ENCODE measurements at regions not wholly inside any gene's neighbourhood (a gene's known extent, or its start where the extent isn't known, plus 50 kb on each side); places are given as distances from the start of the nearest gene placed in this dataset.

DNA sequence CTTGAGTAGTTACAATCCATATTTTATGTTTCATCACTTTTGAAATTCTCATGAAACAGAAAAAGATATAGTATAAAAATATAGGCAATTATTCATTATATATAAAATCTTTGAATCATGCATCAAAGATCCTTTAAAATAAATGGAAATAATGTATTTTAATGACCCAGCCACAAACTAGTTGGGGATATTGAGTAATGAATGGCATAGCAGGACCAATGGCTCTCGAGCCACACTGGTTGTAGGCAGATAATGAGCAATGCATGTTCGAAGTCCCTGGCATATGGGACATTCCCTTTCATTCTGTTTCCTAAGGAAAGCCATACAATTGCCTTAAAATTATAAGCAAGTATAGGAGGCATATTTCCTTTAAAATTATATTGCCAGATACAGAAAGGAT is 107.4 kb upstream of the IL12A start:
- no peak for TF ChIP-seq EZH2 (optimal IDR thresholded peaks at IDR 0.05; ENCODE audit: low read depth, low read length)
- TF ChIP-seq, protein P1, sequence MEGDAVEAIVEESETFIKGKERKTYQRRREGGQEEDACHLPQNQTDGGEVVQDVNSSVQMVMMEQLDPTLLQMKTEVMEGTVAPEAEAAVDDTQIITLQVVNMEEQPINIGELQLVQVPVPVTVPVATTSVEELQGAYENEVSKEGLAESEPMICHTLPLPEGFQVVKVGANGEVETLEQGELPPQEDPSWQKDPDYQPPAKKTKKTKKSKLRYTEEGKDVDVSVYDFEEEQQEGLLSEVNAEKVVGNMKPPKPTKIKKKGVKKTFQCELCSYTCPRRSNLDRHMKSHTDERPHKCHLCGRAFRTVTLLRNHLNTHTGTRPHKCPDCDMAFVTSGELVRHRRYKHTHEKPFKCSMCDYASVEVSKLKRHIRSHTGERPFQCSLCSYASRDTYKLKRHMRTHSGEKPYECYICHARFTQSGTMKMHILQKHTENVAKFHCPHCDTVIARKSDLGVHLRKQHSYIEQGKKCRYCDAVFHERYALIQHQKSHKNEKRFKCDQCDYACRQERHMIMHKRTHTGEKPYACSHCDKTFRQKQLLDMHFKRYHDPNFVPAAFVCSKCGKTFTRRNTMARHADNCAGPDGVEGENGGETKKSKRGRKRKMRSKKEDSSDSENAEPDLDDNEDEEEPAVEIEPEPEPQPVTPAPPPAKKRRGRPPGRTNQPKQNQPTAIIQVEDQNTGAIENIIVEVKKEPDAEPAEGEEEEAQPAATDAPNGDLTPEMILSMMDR (IDR thresholded peaks at IDR 0.05; ENCODE audit: low read length): no peak
- TF ChIP-seq EZH2phosphoT487 (IDR thresholded peaks at IDR 0.05; ENCODE audit: low read length): no peak
- Histone ChIP-seq H3K9me2 (replicated peaks; ENCODE audit: insufficient read depth, low read length) (no peaks in the 10 kb centered on the region), H2AFZ (ENCODE audit: low read length) (no peak overlapping the region), H3K9me3 (replicated peaks; ENCODE audit: insufficient read depth, low read length) (no peaks in the 10 kb centered on the region), H4K20me1 (ENCODE audit: insufficient read depth, low read length) (no peaks in the 10 kb centered on the region), H3K4me1 (ENCODE audit: low read length) (no peaks in the 10 kb centered on the region), H3K9ac (ENCODE audit: low read length) (no peak overlapping the region), H3K27me3 (replicated peaks; ENCODE audit: insufficient read depth, low read length) (no peaks in the 10 kb centered on the region), H3K36me3 (replicated peaks; ENCODE audit: insufficient read depth, low read length) (no peaks in the 10 kb centered on the region), H3K4me2 (ENCODE audit: low read depth, low read length) (no peak overlapping the region), H3K27ac (ENCODE audit: low read length) (no peak overlapping the region), H3K79me2 (ENCODE audit: low read length) (no peaks in the 10 kb centered on the region), H3K4me3 (ENCODE audit: low read length) (no peak overlapping the region), H3F3A (ENCODE audit: insufficient read depth, low read length) (no peaks in the 10 kb centered on the region)
- no peak for DNase-seq

DNA sequence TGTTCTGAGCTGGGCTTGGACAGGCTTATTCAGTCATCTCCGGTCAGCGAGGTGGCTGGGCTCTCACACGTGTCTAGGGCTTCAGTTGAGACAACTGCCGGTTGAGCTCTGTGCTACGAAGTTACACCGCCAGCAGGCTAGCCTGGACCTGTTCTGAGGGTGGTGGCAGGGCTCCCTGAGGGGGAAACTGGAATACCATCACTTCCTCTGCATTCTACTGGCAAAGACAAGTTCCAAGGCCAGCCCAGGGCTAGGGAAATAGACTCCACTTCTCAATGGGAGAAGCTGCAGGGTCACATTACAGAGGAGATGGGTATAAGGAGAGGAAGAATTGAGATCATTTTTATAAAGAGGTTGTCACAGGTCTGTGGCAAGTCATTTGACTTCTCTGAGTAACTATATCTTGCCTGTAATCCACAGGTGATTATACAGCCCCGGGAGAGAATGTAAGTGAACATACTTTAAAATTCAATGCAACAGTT is 106.8 kb upstream of the IL12A start:
- H3K4me1 ChIP-seq (ENCODE audit: low read length): no peaks in the 10 kb centered on the region
- H3K9me2 ChIP-seq (replicated peaks; ENCODE audit: insufficient read depth, low read length): no peaks in the 10 kb centered on the region
- H3K4me2 ChIP-seq (ENCODE audit: low read depth, low read length): no peak overlapping the region
- H3K79me2 ChIP-seq (ENCODE audit: low read length): no peaks in the 10 kb centered on the region
- no peaks in the 10 kb centered on the region for H4K20me1 ChIP-seq (ENCODE audit: insufficient read depth, low read length)
- H3F3A ChIP-seq (ENCODE audit: insufficient read depth, low read length): no peaks in the 10 kb centered on the region
- no peaks in the 10 kb centered on the region for H3K9me3 ChIP-seq (replicated peaks; ENCODE audit: insufficient read depth, low read length)
- H3K4me3 ChIP-seq (ENCODE audit: low read length): no peak overlapping the region
- no peak for DNase-seq
- no peak overlapping the region for H3K9ac ChIP-seq (ENCODE audit: low read length)
- TF ChIP-seq, protein P1 (IDR thresholded peaks at IDR 0.05; ENCODE audit: low read length): no peak
- H3K36me3 ChIP-seq (replicated peaks; ENCODE audit: insufficient read depth, low read length): no peaks in the 10 kb centered on the region
- H2AFZ ChIP-seq (ENCODE audit: low read length): no peak overlapping the region
- H3K27ac ChIP-seq (ENCODE audit: low read length): no peak overlapping the region
- H3K27me3 ChIP-seq (replicated peaks; ENCODE audit: insufficient read depth, low read length): no peaks in the 10 kb centered on the region

DNA sequence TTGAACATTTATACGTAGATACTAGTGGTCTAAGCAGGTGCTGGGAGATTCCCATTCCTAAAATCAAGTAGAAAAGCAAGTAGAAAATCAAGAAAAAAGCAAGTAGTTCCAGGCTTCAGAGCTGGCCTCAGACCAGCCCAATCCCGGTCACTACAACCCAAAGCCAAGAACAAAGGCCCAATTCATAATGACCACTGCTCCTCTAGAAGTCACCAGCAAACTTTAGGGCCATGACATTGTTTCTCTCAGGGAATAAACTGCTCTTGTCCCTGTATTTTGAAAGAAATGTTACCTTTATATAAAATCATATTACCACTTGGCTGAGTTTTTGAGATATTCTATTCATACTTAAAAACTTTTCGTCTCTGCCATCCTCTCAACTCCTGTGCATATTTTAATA is 106.3 kb upstream of the IL12A start:
- DNase-seq: no peak
- no peaks in the 10 kb centered on the region for H3K79me2 ChIP-seq (ENCODE audit: low read length)
- H3K4me2 ChIP-seq (ENCODE audit: low read depth, low read length): no peak overlapping the region
- H3K36me3 ChIP-seq (replicated peaks; ENCODE audit: insufficient read depth, low read length): no peaks in the 10 kb centered on the region
- H3K9me2 ChIP-seq (replicated peaks; ENCODE audit: insufficient read depth, low read length): no peaks in the 10 kb centered on the region
- no peak for TF ChIP-seq EZH2 (optimal IDR thresholded peaks at IDR 0.05; ENCODE audit: low read depth, low read length)
- TF ChIP-seq, protein P1 (IDR thresholded peaks at IDR 0.05; ENCODE audit: low read length): no peak
- H3K27ac ChIP-seq (ENCODE audit: low read length): no peak overlapping the region
- no peaks in the 10 kb centered on the region for H3K9me3 ChIP-seq (replicated peaks; ENCODE audit: insufficient read depth, low read length)
- no peaks in the 10 kb centered on the region for H3F3A ChIP-seq (ENCODE audit: insufficient read depth, low read length)
- no peaks in the 10 kb centered on the region for H4K20me1 ChIP-seq (ENCODE audit: insufficient read depth, low read length)
- H3K4me3 ChIP-seq (ENCODE audit: low read length): no peak overlapping the region
- no peaks in the 10 kb centered on the region for H3K4me1 ChIP-seq (ENCODE audit: low read length)
- no peaks in the 10 kb centered on the region for H3K27me3 ChIP-seq (replicated peaks; ENCODE audit: insufficient read depth, low read length)
- H3K9ac ChIP-seq (ENCODE audit: low read length): no peak overlapping the region
- no peak overlapping the region for H2AFZ ChIP-seq (ENCODE audit: low read length)

All from MM.1S (cell line).